ENCODE measurements at regions not wholly inside any gene's neighbourhood (a gene's known extent, or its start where the extent isn't known, plus 50 kb on each side); places are given as distances from the start of the nearest gene placed in this dataset.

- H3K9me2 ChIP-seq (replicated peaks; ENCODE audit: insufficient read depth, low read length) = no peaks in the 10 kb centered on the region
- H3K27me3 ChIP-seq (ENCODE audit: low read length) = no peaks in the 10 kb centered on the region
- no peaks in the 10 kb centered on the region for H3K79me2 ChIP-seq (ENCODE audit: insufficient read depth, low read length)
- no peak overlapping the region for H3K4me2 ChIP-seq (ENCODE audit: low read depth, low read length, poor library complexity, severe bottlenecking)
- H4K20me1 ChIP-seq (ENCODE audit: low read depth, low read length) = no peaks in the 10 kb centered on the region
- TF ChIP-seq CTCF (IDR thresholded peaks at IDR 0.05; ENCODE audit: insufficient read depth, low read length, poor library complexity, severe bottlenecking) (no peak), EZH2phosphoT487 (conservative IDR thresholded peaks at IDR 0.05; ENCODE audit: low read length) (no peak)
- H3F3A ChIP-seq (ENCODE audit: insufficient read depth) = no peaks in the 10 kb centered on the region
- H3K27ac ChIP-seq (ENCODE audit: low read depth, low read length) = no peak overlapping the region
- no peak overlapping the region for H3K9ac ChIP-seq (ENCODE audit: low read length)
- no peaks in the 10 kb centered on the region for H3K9me3 ChIP-seq (ENCODE audit: insufficient read depth, low read length)
- no peak overlapping the region for H2AFZ ChIP-seq (ENCODE audit: low read depth, low read length, severe bottlenecking)
- no peak overlapping the region for H3K4me3 ChIP-seq (ENCODE audit: insufficient read depth, low read length, poor library complexity, severe bottlenecking)
- no peaks in the 10 kb centered on the region for H3K36me3 ChIP-seq (ENCODE audit: low read length)
Measured at GRCh38 chr3:95758707-95759106, 1055.7 kb upstream of the EPHA6 start.

- no peak overlapping the region for H3K4me2 ChIP-seq (ENCODE audit: low read depth, low read length, poor library complexity, severe bottlenecking)
- H3K79me2 ChIP-seq (ENCODE audit: insufficient read depth, low read length) = no peaks in the 10 kb centered on the region
- H3K9me2 ChIP-seq (replicated peaks; ENCODE audit: insufficient read depth, low read length) = no peaks in the 10 kb centered on the region
- H3K27ac ChIP-seq (ENCODE audit: low read depth, low read length) = no peak overlapping the region
- H3K9me3 ChIP-seq (ENCODE audit: insufficient read depth, low read length) = no peaks in the 10 kb centered on the region
- no peaks in the 10 kb centered on the region for H4K20me1 ChIP-seq (ENCODE audit: low read depth, low read length)
- no peak for TF ChIP-seq CTCF (IDR thresholded peaks at IDR 0.05; ENCODE audit: insufficient read depth, low read length, poor library complexity, severe bottlenecking)
- TF ChIP-seq EZH2phosphoT487 (conservative IDR thresholded peaks at IDR 0.05; ENCODE audit: low read length) = no peak
- no peaks in the 10 kb centered on the region for H3K36me3 ChIP-seq (ENCODE audit: low read length)
- H2AFZ ChIP-seq (ENCODE audit: low read depth, low read length, severe bottlenecking) = no peak overlapping the region
- no peaks in the 10 kb centered on the region for H3K27me3 ChIP-seq (ENCODE audit: low read length)
- H3K9ac ChIP-seq (ENCODE audit: low read length) = no peak overlapping the region
- no peak overlapping the region for H3K4me3 ChIP-seq (ENCODE audit: insufficient read depth, low read length, poor library complexity, severe bottlenecking)
- H3F3A ChIP-seq (ENCODE audit: insufficient read depth) = no peaks in the 10 kb centered on the region
Measured at GRCh38 chr3:95759614-95760301, 1054.6 kb upstream of the EPHA6 start.

- Histone ChIP-seq H3K36me3 (ENCODE audit: low read length) (no peaks in the 10 kb centered on the region), H3F3A (ENCODE audit: insufficient read depth) (no peaks in the 10 kb centered on the region), H4K20me1 (ENCODE audit: low read depth, low read length) (no peaks in the 10 kb centered on the region), H2AFZ (ENCODE audit: low read depth, low read length, severe bottlenecking) (no peak overlapping the region), H3K4me2 (ENCODE audit: low read depth, low read length, poor library complexity, severe bottlenecking) (no peak overlapping the region), H3K9me2 (replicated peaks; ENCODE audit: insufficient read depth, low read length) (no peaks in the 10 kb centered on the region), H3K9me3 (ENCODE audit: insufficient read depth, low read length) (peaks cover 13% of the 10 kb centered on the region; the same call in 1 of the 2 replicates), H3K27ac (ENCODE audit: low read depth, low read length) (no peak overlapping the region), H3K9ac (ENCODE audit: low read length) (no peak overlapping the region), H3K4me3 (ENCODE audit: insufficient read depth, low read length, poor library complexity, severe bottlenecking) (no peak overlapping the region), H3K27me3 (ENCODE audit: low read length) (no peaks in the 10 kb centered on the region), H3K79me2 (ENCODE audit: insufficient read depth, low read length) (no peaks in the 10 kb centered on the region)
- no peak for TF ChIP-seq EZH2phosphoT487 (conservative IDR thresholded peaks at IDR 0.05; ENCODE audit: low read length)
- no peak for TF ChIP-seq CTCF (IDR thresholded peaks at IDR 0.05; ENCODE audit: insufficient read depth, low read length, poor library complexity, severe bottlenecking)
Measured at GRCh38 chr3:95775486-95776094, 1038.8 kb upstream of the EPHA6 start.
